Inferior parietal cortex (tissue), 1 donor: ENCODE measurements at regions not wholly inside any gene's neighbourhood (a gene's known extent, or its start where the extent isn't known, plus 50 kb on each side); places are given as distances from the start of the nearest gene placed in this dataset.
"Not testable (repeated sequence)": the region's sequence is repeated elsewhere in the genome, so short reads cannot be mapped to it uniquely, and the experiment has no call there.

ENCODE experiments used
- DNase-seq: peaks from one replicate; pipeline ENCODE4 v3.0.0-alpha.2; 2016; ENCODE audit errors: extremely low spot score

DNA sequence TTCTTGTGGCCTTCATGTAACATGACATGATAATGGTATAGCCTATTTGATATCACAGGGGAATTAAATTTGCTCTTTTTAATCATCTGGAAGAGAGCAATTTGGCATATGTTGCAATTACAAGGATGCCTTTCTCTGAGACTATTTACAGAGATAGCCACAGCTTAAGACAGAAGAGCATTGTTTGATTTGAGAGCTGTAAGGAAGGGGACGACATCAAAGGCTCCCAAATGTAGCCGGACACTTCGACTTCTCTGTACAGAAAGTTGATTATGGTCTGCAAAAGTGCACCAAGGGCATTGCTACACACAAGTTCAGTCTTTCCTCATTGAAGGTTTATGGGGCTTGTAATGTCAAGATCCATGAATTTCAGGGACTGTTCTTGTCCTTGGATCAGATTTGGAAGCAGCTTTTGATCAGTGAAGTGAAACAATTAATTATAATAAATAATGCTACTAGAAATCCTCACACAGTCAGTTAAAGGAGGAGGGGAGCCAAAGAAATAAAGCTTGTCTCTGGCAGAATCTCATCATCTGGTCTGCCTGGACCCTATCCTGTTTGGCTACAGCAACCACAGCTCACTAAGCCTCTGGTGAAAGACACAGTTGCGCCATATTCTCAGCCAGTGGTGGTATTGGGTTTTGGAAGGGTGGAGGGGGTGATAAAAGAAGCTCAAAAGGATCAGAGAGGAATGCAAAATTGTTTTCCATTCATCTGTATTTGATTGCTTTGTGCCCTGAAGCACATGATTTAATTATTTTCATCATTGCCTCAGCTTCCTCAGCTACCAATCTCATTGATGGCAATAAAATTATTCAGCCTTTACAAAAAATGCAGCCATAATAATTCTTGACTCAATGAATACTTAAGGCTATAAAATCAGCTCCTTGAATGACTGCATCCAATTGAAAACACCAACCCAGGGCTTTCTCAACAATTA is 654.3 kb upstream of the LCORL start:
- no peak for DNase-seq

DNA sequence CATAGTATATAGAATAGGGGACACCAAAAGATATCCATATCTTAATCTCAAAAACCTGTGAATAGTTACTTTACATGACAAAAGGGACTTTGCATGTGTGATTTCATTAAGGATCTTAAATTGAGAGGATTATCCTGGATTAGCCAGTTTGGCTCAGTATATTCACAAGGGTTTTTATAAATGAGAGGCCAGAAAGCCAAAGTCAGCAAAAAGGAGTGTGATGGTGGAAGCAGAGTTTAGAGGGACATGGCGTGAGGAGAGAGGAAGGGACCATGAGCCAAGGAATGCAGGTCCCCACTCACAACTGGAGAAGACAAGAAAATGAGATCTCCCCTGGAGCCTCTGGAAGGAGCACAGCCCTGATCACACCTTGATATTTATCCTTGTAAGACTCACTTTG is 648.5 kb upstream of the LCORL start:
- DNase-seq, result no peak

DNA sequence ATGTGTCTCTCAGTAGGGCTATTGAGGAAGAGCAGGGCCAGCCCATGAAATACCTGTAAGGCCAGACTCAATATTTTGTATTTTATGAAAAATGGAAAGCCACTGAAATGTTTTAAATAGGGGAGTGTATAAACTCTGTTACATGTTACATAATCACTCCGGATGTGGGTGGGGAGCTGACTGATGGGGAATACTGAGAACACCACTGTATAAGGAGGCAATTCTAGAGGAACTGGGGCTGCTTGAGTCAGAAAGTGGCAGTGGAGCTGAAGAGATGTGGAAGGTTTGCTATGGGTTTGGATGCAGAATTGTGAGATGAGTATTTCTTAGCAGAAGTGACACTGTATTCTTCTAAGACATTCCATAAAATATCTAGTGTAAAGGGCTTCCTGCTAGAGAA is 647.8 kb upstream of the LCORL start:
- no peak for DNase-seq

DNA sequence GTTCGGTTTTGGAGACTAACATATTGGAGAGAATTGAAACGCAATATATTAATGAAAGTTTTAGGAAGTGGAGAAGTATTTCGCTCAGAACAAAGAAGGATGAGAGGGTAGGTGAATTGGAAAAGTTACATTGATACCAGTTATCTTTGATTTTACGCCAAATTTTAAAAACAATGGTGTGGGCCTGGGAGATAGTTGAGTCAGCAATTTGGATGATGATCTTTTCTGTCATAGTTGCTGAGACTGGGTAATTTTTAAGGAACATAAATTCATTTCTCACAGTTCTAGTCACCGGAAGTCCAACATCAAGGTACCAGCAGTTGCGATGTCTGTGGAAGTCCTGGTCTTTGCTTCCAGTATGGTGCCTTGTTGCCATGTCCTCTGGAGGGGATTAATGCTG is 644.8 kb upstream of the LCORL start:
- no peak for DNase-seq

DNA sequence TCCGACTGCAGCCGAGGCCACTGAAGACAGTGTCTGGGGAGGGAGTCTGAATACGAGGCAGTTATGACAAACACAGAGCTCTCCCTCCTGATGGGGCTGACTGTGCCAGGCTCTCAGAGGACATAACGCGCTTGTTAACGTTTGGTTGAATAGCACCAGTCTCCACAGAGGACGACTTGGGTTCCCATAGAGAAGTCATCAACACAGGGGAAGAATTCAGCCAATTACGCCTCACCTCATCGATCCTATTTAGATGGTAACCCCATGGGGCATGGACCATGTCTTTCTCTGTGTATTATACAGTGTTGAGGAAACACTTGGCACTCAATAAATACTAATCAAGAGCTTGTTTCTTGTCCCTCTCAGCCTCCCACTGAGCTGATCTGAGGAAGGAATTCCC is 642.6 kb upstream of the LCORL start:
- DNase-seq, result peak; percentile 7

DNA sequence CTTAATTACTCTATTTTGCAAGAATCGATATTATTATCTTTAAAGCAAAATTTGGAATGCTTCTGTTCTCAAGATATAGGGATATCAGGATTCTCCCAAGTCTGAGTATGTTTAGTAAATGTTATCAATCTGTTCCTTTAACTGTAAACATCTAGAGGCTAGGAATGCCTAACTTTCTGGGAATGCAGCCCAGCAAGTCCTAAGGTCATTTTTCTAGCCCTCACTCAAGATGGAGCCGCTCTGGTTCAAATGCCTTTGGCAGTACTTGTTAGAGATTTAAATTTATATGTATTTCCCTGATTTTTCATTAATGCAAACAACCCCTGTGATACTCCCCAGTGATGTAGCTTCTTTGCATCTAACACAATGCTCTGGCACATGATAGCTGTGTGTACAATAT is 623.8 kb upstream of the LCORL start:
- DNase-seq, result no peak

DNA sequence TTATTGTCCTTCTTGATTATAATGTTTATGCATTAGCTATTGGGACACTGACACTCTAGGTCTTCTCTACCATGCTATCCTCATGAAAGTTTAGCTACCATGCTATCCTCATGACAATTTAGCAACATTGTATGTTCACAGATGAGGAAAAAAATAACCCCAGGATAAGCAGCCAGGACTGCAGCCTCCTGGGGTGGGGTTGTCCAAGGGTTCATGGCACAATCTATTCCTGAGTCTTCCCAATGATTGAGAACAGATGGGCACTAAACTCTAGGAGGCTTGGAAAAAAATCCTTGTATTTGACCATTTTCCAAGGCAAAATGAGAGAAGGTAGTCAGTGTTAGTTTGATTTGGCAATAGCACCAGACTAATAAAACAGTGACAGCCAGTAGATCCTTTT is 619.8 kb upstream of the LCORL start:
- DNase-seq, result no peak

DNA sequence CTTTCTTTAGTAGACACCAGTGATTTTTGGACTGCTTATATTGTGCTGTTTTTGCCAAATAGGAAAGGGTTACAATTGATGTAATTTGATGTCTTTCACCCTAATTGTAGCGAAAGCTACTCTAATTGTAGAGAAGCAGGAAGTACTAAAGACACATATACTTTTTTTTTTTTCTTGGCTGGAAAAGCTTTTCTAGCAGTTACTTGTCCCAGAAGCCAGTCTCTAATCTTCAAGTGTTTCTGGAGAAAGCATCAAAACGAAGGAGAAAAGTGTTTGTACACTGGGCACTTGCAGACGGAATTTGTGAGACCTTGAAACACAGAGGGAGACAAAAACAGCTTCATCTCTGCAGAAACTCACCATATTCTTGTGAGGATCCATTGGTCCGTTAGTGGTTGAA is 616.5 kb upstream of the LCORL start:
- DNase-seq, result no peak

DNA sequence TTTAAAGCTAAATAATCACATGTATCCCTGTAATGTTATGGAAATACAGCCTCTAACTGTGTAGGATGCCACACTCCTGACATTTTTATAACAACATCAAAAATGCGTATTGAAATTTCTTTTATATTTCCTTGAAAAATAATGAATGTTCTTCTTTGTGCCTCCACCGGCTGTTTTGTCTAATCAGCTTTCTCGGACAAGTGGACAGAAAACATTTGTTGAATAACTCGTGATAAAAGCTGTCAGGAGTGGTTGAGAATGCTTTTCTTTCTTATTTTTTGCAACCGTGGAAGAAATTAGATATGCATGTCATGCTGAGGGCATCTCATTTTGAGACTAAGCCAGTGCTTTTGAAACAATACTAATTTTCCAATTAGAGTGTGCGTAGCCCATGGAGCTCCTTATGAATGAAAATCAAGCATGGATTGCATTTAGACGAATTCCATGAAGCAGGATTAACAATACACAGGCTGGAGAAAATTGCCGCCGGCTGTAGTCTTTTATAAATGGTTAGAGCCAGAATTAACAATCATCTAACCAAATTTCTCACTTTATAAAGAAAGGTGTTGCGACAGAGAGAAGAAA is 614.5 kb upstream of the LCORL start:
- peak; percentile 13 for DNase-seq

DNA sequence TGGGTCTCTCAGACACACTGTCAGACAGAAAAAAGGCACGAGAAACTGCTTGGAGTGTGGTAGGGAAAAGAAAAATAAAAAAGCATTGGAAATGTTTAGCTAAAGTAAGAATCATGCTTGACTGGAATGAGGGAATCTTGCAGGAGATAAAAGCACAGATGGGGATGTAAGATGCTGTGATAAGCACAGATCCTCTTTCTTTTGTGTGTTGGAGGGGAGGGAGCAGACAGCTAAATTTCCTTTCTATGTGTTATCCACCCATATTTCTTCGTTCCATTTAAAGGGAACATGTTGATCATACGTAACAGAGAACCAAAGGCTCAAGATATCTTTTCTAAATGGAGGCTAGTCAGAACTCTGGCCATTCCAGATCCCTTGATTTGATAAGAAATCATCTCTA is 614.0 kb upstream of the LCORL start:
- no peak for DNase-seq

DNA sequence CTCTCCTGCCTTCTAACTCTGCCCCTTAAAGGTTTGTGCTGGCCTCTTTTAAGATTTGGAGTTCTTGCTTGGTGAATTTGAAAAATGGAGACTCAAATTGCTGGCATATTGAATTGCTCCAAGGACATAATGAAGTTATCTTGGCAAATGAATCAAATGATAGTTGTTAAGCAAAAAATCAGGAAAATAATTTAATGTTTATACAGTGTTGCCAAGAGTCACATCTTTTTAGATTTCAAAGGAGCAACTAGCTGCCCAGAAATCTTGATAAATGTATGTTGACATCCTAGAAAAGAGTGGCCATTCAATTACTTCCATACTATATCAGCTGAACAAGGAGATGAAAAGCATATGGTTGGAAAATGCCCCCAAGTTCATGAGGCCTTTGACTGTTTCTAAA is 610.0 kb upstream of the LCORL start:
- no peak for DNase-seq

DNA sequence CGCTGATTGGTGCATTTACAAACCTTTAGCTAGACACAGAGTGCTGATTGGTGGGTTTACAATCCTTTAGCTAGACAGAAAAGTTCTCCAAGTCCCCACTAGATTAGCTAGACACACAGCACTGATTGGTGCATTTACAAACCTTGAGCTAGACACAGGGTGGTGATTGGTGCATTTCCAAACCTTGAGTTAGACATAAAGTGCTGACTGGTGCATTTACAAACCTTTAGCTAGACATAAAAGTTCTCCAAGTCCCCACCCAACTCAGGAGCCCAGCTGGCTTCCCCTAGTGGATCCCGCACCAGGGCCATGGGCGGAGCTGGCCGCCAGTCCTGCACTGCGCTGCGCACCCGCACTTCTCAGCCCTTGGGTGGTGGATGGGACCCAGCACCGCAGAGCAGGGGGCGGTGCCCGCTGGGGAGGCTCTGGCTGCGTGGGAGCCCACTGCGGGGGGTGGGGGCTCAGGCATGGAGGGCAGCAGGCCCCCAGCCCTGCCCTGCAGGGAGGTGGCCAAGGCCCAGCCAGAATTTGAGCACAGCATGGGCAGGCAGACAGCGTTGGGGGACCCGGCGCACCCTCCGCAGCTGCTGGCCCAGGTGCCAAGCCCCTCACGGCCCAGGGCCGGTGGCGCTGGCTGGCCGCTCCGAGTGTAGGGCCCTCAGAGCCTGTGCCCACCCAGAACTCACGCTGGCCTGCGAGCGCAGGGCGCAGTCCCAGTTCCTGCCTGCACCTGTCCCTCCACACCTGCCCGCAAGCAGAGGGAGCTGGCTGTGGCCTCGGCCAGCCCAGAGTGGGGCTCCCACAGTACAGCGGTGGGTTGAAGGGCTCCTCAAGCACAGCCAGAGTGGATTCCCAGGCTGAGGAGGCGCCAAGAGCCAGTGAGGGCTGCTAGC is 608.9 kb upstream of the LCORL start:
- DNase-seq, result no peak

DNA sequence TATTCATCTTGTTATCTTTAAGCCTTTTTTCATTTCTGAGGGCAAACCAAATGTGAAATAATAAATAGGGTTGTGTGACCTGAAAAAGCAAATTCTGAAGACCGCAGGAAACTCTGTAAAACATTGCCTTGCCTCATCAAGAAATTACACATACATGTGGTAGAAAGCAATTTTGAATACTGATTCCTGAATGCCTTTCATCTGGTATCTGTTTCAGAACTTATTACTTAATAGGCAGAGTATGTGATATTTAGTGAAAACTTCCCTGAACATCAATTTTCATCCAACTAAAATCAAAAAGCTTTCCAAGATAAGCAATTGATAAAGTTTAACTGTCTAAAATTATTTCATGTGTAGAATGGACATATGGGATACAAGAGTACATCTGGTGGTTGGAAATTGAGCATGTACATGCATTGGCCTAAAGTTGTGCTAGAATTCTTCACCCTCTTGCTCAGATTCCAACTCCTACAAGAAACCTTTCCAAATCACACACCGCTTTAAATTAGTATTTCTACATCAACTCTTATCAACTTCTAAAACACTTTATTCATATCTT is 606.0 kb upstream of the LCORL start:
- no peak for DNase-seq

DNA sequence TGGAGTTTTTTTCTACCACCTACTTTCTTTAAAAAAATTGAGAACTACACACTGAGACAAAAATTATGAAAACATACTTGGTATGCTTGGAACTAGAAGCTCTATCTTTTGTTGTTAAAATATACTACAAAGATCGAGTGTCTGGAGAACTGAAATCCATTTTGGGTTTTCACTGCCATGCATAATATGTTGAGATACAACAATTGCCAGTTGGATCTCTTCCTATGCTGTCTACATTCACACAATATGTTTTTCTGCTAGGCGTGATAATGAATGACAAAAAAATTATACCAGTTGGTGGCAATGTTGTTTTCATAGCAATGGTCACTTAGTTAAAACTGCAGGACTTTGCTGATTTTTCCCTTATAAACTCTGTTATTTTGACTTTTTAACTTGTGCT is 605.4 kb upstream of the LCORL start:
- DNase-seq, result peak; percentile 29

DNA sequence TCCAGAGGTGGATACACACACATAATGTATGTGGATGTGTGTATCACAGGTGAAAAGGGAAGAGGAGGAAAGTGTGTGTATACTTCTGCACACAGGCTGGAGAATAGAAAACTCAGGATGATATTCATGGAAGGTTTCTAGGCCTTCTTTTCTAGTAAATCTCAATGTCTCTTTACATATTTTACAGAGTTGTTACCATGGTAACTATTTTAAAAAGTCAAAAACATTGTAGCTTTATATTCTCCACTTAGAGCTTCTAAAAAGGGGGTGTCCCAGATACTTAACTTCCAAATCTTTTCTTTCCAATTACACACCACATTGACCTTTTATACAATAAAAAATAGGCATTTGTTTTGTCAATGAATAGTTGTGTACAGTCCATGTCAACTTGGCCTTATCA is 604.8 kb upstream of the LCORL start:
- no peak for DNase-seq

DNA sequence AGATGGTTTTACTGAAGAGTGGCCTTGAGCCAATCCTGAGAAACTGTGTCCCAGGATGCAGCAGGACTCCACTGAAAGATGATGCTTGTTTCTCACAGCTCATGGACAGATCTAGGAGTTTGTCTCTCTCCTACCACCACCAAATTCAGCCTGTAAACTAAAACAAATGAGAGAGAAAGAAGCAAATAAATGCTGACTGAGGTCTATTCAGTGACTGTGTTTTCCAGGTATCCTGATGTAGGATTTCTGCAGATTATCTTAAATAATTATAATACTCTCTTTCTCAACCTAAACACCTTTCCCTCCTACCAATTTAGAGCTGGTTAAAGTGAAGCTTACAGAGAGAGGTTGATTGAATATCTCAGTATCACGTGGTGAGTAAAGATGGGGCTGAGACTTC is 599.6 kb upstream of the LCORL start:
- DNase-seq, result no peak

DNA sequence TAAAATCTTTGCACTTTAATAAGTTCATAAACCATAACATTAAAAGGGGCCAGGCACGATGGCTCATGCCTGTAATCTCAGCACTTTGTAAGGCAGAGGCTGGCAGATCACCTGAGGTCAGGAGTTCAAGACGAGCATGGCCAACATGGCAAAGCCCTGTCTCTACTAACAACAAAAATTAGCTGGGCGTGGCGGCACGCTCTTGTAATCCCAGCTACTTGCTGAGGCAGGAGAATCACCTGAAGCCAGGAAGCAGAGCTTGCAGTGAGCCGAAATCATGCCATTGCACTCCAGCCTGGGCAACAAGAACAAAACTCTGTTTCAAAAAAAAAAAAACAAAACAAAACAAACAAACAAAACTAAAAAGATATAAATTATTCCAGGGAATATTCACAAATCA is 595.2 kb upstream of the LCORL start:
- no peak for DNase-seq

DNA sequence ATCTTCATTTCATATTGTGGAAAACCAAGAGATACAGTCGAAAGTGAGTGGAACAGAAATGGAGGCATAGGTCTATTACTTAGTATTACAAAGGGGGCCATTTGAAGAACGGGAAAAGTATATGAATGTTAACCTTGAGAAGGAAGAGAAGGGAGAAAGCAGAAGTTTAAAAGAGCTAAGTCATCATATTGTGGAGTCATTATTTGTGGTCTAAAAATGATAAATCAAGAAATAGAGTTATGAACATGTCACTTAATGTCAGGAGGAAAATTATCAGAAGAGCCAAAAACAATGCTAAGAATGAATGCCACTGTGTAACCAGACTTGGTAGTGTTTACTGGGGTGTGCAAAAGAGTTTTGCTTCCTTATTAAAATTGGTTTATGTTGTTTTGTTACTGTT is 589.5 kb upstream of the LCORL start:
- DNase-seq, result no peak

DNA sequence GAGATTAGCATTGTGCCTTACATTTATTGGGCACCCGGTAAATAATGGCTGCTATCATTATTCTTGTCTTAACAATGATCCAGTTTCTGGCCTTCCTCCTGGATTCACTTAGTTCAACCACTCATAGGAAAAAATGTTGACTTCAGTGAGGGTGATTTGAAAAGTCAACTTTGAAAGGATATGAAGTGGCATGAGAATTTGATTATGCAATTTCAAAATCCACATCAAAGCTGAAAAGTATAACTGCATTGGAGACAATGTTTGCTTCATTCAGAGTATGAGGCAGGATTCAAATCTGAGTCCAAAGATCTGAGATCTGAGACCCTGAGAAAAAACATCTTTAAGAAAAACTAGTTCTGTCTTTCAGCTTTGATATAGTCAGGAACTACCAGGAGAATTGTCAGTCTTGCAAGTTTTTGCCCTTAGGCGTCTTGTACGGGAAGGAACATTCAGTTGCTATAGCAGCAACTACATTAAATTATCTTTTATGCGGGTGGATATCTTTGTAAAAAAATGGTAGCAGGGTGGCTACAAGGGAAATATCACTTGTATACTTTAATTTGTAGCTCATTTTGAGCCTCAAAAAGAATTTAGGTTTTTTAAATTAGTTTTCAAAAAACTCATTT is 587.5 kb upstream of the LCORL start:
- no peak for DNase-seq

DNA sequence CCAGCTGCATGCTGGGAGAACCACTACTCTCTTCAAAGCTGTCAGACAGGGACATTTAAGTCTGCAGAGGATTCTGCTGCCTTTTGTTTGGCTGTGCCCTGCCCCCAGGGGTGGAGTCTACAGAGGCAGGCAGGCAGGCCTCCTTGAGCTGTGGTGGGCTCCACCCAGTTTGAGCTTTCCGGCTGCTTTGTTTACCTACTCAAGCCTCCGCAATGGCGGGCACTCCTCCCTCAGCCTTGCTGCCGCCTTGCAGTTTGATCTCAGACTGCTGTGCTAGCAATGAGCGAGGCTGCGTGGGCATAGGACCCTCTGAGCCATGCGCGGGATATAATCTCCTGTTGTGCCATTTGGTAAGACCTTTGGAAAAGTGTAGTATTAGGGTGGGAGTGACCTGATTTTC is 581.1 kb upstream of the LCORL start:
- DNase-seq, result not testable (repeated sequence)

DNA sequence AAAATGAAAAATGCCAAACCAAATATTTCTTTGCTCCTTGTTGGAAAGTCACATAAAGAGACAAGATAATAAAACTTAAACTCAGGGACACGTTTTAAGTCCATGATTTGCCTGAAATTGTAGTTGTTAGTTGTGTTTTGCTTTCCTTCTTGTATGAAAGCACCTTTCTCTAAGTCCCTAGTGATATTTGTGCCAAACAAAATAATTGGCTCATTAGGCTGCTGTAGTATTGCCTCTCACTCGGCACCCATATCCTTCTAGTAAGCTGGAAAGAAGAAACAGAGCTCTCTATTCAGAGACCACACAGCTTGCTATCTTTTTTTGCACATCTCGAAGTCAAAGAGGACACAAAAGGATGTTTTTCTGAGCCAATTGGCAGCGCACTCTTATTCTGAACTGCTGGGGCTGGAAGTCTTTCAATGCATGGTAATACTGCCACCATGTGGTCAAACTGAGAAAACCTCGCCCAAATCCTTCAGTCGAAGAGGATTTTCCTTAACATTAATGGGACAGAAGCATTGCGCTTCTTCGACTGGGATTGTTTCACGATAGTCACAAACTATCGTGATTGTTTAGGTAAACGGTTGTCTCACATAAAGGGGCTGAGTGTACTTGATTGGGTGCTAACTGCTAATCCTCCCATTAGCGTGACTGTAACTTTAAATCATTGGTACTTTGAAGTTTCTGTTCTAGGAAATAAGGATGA is 571.9 kb upstream of the LCORL start:
- peak; percentile 97 for DNase-seq
